ENCODE measurements at regions not wholly inside any gene's neighbourhood (a gene's known extent, or its start where the extent isn't known, plus 50 kb on each side); places are given as distances from the start of the nearest gene placed in this dataset.

DNA sequence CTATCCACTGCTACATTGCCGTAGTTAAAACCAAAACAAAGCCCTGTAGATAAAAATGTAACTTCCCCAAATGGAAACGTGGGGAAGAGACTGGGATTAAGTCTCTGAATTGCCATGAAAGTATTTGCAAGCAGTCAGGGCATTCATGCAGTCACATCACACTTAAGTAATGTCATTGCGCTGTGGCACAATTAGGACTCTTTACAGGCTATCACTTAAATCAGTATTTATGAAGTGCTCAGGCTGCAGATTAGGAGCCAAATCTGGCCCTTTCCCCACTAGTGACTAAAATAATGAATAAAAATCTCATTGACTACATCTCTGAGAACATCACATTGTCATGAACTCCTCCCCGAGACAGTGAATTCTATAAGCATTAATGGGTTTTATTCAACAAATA lies 300.9 kb downstream of the ICOS start:
- no peak overlapping the region for H3K27ac ChIP-seq (ENCODE audit: low read depth, low read length)

DNA sequence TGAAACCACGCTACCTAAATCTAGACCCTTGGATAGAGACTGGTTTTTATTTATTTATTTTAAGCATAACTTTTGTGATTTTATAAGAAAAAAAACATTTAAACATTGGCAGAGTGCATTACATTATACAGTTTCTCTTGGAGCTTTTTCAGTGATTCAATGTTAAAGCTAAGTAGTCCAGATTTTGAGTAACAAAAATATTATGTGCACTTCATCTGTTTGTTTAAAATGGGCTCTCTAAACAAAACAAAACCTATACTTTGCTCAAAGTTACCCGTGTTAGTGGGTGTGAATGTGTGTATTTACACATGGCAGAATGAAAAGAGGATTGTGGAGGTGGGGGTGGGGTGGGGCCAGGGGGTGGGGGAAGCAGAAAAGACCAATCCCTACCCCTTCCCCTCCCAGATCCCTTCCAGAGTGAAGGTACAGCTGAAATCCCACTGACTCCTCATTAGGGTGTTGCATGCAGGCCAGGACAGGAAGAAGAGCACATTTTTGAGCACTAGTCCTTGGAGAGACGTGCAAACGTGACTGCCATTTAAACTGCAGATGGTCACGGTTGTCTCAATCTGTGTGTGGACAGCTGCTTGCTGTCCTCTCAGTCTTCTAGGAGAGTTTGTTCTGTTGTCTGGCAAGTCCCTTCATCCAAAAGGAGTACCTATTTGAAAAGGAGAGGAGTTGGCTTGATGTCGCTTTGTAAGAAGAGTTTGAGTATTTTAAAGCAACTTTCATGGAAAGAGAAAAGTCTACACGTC lies 303.0 kb downstream of the ICOS start:
- Histone ChIP-seq H3K4me2 (ENCODE audit: low read length) (no peak overlapping the region), H3K9ac (ENCODE audit: low read length) (no peak overlapping the region), H2AFZ (ENCODE audit: low read depth, low read length) (no peak overlapping the region), H3K4me1 (ENCODE audit: insufficient read depth, low read length) (no peaks in the 10 kb centered on the region), H4K20me1 (ENCODE audit: insufficient read depth, low read length) (no peaks in the 10 kb centered on the region), H3K36me3 (ENCODE audit: insufficient read depth, low read length) (no peaks in the 10 kb centered on the region), H3K27me3 (ENCODE audit: insufficient read depth, low read length) (peaks cover 2% of the 10 kb centered on the region), H3K4me3 (ENCODE audit: insufficient read depth, low read depth, low read length) (no peak overlapping the region), H3K27ac (ENCODE audit: low read depth, low read length) (no peak overlapping the region), H3K79me2 (ENCODE audit: insufficient read depth, low read length) (no peaks in the 10 kb centered on the region), H3K9me3 (ENCODE audit: insufficient read depth, low read depth, low read length) (no peaks in the 10 kb centered on the region)
- H3K27ac Mint-ChIP-seq (ENCODE audit: unreplicated experiment) = no peak overlapping the region
- H3K27me3 Mint-ChIP-seq (ENCODE audit: low read depth, unreplicated experiment) = peaks cover 4% of the 10 kb centered on the region
- H3K4me1 Mint-ChIP-seq (ENCODE audit: low read depth, unreplicated experiment) = no peaks in the 10 kb centered on the region
- no peak for FAIRE-seq
- no peak for DNase-seq (ENCODE audit: low read depth)
- TF ChIP-seq, protein P1, sequence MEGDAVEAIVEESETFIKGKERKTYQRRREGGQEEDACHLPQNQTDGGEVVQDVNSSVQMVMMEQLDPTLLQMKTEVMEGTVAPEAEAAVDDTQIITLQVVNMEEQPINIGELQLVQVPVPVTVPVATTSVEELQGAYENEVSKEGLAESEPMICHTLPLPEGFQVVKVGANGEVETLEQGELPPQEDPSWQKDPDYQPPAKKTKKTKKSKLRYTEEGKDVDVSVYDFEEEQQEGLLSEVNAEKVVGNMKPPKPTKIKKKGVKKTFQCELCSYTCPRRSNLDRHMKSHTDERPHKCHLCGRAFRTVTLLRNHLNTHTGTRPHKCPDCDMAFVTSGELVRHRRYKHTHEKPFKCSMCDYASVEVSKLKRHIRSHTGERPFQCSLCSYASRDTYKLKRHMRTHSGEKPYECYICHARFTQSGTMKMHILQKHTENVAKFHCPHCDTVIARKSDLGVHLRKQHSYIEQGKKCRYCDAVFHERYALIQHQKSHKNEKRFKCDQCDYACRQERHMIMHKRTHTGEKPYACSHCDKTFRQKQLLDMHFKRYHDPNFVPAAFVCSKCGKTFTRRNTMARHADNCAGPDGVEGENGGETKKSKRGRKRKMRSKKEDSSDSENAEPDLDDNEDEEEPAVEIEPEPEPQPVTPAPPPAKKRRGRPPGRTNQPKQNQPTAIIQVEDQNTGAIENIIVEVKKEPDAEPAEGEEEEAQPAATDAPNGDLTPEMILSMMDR (IDR thresholded peaks at IDR 0.05; ENCODE audit: insufficient read depth, low read depth, low read length) = no peak
- no peak for TF ChIP-seq EZH2 (IDR thresholded peaks at IDR 0.05; ENCODE audit: insufficient read depth, low read length)
- H3K36me3 Mint-ChIP-seq (ENCODE audit: low read depth, unreplicated experiment) = no peaks in the 10 kb centered on the region
- H3K9me3 Mint-ChIP-seq (ENCODE audit: unreplicated experiment) = peaks cover 7% of the 10 kb centered on the region
- H3K4me3 Mint-ChIP-seq (ENCODE audit: unreplicated experiment) = no peak overlapping the region

More for the DNA sequence above, 300.9 kb downstream of the ICOS start:
- Mint-ChIP-seq H3K4me3 (ENCODE audit: unreplicated experiment) (no peak overlapping the region), H3K36me3 (ENCODE audit: low read depth, unreplicated experiment) (no peaks in the 10 kb centered on the region), H3K27me3 (ENCODE audit: low read depth, unreplicated experiment) (peaks cover 2% of the 10 kb centered on the region), H3K4me1 (ENCODE audit: low read depth, unreplicated experiment) (no peaks in the 10 kb centered on the region), H3K9me3 (ENCODE audit: unreplicated experiment) (peaks cover 7% of the 10 kb centered on the region), H3K27ac (ENCODE audit: unreplicated experiment) (no peak overlapping the region)
- H3K4me3 ChIP-seq (ENCODE audit: insufficient read depth, low read depth, low read length) = no peak overlapping the region
- H4K20me1 ChIP-seq (ENCODE audit: insufficient read depth, low read length) = no peaks in the 10 kb centered on the region
- DNase-seq (ENCODE audit: low read depth) (no peak), FAIRE-seq (no peak)
- H3K4me1 ChIP-seq (ENCODE audit: insufficient read depth, low read length) = no peaks in the 10 kb centered on the region
- H3K4me2 ChIP-seq (ENCODE audit: low read length) = no peak overlapping the region
- peaks cover 2% of the 10 kb centered on the region for H3K27me3 ChIP-seq (ENCODE audit: insufficient read depth, low read length)
- H3K9me3 ChIP-seq (ENCODE audit: insufficient read depth, low read depth, low read length) = no peaks in the 10 kb centered on the region
- no peak overlapping the region for H2AFZ ChIP-seq (ENCODE audit: low read depth, low read length)
- H3K79me2 ChIP-seq (ENCODE audit: insufficient read depth, low read length) = no peaks in the 10 kb centered on the region
- TF ChIP-seq EZH2 (IDR thresholded peaks at IDR 0.05; ENCODE audit: insufficient read depth, low read length) = no peak
- TF ChIP-seq, protein P1 (IDR thresholded peaks at IDR 0.05; ENCODE audit: insufficient read depth, low read depth, low read length) = no peak
- no peak overlapping the region for H3K9ac ChIP-seq (ENCODE audit: low read length)
- H3K36me3 ChIP-seq (ENCODE audit: insufficient read depth, low read length) = no peaks in the 10 kb centered on the region

DNA sequence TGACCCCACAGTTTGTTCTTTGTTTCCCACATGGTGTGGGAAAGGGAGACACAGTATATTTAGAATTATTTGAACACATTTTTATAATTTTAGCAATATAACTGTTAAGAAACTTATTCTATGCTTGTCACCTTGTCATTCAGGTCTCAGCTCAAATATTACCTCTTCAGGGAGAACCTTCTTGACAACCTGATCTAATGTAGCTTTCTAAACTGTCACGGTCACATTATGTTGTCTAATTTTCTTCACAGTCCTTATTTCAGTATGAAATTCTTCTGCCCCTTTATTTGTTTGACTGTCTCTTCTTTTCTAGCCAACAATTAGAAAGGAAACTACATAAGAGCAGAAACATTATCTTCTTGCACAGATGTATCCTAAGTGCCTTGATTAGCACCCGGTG lies 304.3 kb upstream of the PARD3B start:
- Mint-ChIP-seq H3K4me1 (ENCODE audit: low read depth, unreplicated experiment) (no peaks in the 10 kb centered on the region), H3K27me3 (ENCODE audit: low read depth, unreplicated experiment) (peaks cover 4% of the 10 kb centered on the region), H3K9me3 (ENCODE audit: unreplicated experiment) (no peaks in the 10 kb centered on the region), H3K36me3 (ENCODE audit: low read depth, unreplicated experiment) (no peaks in the 10 kb centered on the region), H3K27ac (ENCODE audit: unreplicated experiment) (no peak overlapping the region), H3K4me3 (ENCODE audit: unreplicated experiment) (no peak overlapping the region)
- no peak overlapping the region for H2AFZ ChIP-seq (ENCODE audit: low read depth, low read length)
- no peaks in the 10 kb centered on the region for H3K79me2 ChIP-seq (ENCODE audit: insufficient read depth, low read length)
- FAIRE-seq (no peak), DNase-seq (ENCODE audit: low read depth) (no peak)
- H3K36me3 ChIP-seq (ENCODE audit: insufficient read depth, low read length) = no peaks in the 10 kb centered on the region
- H3K4me2 ChIP-seq (ENCODE audit: low read length) = no peak overlapping the region
- H3K27me3 ChIP-seq (ENCODE audit: insufficient read depth, low read length) = peaks cover 2% of the 10 kb centered on the region
- TF ChIP-seq, protein P1 (IDR thresholded peaks at IDR 0.05; ENCODE audit: insufficient read depth, low read depth, low read length) = no peak
- TF ChIP-seq EZH2 (IDR thresholded peaks at IDR 0.05; ENCODE audit: insufficient read depth, low read length) = no peak
- H3K27ac ChIP-seq (ENCODE audit: low read depth, low read length) = no peak overlapping the region
- H4K20me1 ChIP-seq (ENCODE audit: insufficient read depth, low read length) = no peaks in the 10 kb centered on the region
- H3K4me1 ChIP-seq (ENCODE audit: insufficient read depth, low read length) = no peaks in the 10 kb centered on the region
- no peak overlapping the region for H3K4me3 ChIP-seq (ENCODE audit: insufficient read depth, low read depth, low read length)
- H3K9me3 ChIP-seq (ENCODE audit: insufficient read depth, low read depth, low read length) = no peaks in the 10 kb centered on the region
- no peak overlapping the region for H3K9ac ChIP-seq (ENCODE audit: low read length)
